Smooth muscle cell (in vitro differentiated cells): ENCODE measurements at regions not wholly inside any gene's neighbourhood (a gene's known extent, or its start where the extent isn't known, plus 50 kb on each side); places are given as distances from the start of the nearest gene placed in this dataset.

Experiments used
- DNase-seq: peaks from one replicate; lab custom pipeline; 2025; ENCODE audit not compliant: unreplicated experiment; lab: John Stamatoyannopoulos, UW
- H2AFZ ChIP-seq: fragments of 200-600 bp; sonication (generic); 2 replicates; pipeline ENCODE4 v1.6.0; 2016; ENCODE audit warnings: antibody characterized with exemption, low read depth, mild to moderate bottlenecking
- H3F3A ChIP-seq: fragments of 200-600 bp; sonication (generic); 2 replicates; pipeline ENCODE4 v1.6.0; 2017; ENCODE audit warnings: antibody characterized with exemption, low read depth
- H3K27ac ChIP-seq: fragments of 200-600 bp; sonication (generic); 2 replicates; pipeline ENCODE4 v1.5.1; 2016; ENCODE audit warnings: low read depth, mild to moderate bottlenecking
- H3K27me3 ChIP-seq: fragments of 200-600 bp; sonication (generic); 2 replicates; pipeline ENCODE4 v1.6.1; 2016; ENCODE audit warnings: low read depth, mild to moderate bottlenecking
- H3K36me3 ChIP-seq: fragments of 200-600 bp; sonication (generic); 2 replicates; pipeline ENCODE4 v1.5.1; 2016; ENCODE audit warnings: low read depth
- H3K4me1 ChIP-seq: fragments of 200-600 bp; sonication (generic); 2 replicates; pipeline ENCODE4 v1.5.1; 2016; ENCODE audit warnings: low read depth
- H3K4me2 ChIP-seq: fragments of 200-600 bp; sonication (generic); 2 replicates; pipeline ENCODE4 v1.6.0; 2016; ENCODE audit warnings: mild to moderate bottlenecking
- H3K4me3 ChIP-seq: fragments of 200-600 bp; sonication (generic); 2 replicates; pipeline ENCODE4 v1.5.1; 2016; ENCODE audit warnings: mild to moderate bottlenecking
- H3K79me2 ChIP-seq: fragments of 200-600 bp; sonication (generic); 2 replicates; pipeline ENCODE4 v1.6.0; 2016; ENCODE audit warnings: low read depth, mild to moderate bottlenecking
- H3K9ac ChIP-seq: fragments of 200-600 bp; sonication (generic); 2 replicates; pipeline ENCODE4 v1.6.0; 2016; ENCODE audit warnings: low read depth
- H3K9me3 ChIP-seq: fragments of 200-600 bp; sonication (generic); replicated peaks from 2 replicates; pipeline ENCODE4 v1.5.1; 2016; ENCODE audit warnings: low read depth
- H4K20me1 ChIP-seq: fragments of 200-600 bp; sonication (generic); 2 replicates; pipeline ENCODE4 v1.6.0; 2016; ENCODE audit warnings: low read depth
- CTCF ChIP-seq: fragments of 200-600 bp; sonication (generic); IDR thresholded peaks from 2 replicates; pipeline ENCODE4 v1.5.1; 2017; ENCODE audit warnings: borderline replicate concordance, mild to moderate bottlenecking, antibody characterized with exemption; ENCODE audit not compliant: insufficient read depth, poor library complexity, severe bottlenecking
- WGBS: methylation state at CpG from one replicate; pipeline ENCODE4 v1.1.7; 2016; ENCODE audit warnings: low lambda C conversion rate; 5-methylcytosine and 5-hydroxymethylcytosine counted together

- H3K4me1 ChIP-seq, result peaks cover 6% of the 10 kb centered on the region
- H3K9me3 ChIP-seq, result no peaks in the 10 kb centered on the region
- H3K9ac ChIP-seq, result no peak overlapping the region
- no peaks in the 10 kb centered on the region for H3K27me3 ChIP-seq
- H3F3A ChIP-seq, result no peaks in the 10 kb centered on the region
- H3K79me2 ChIP-seq, result no peaks in the 10 kb centered on the region
- no peak overlapping the region for H3K4me3 ChIP-seq
- H3K4me2 ChIP-seq, result no peak overlapping the region
- DNase-seq, result no peak
- no peaks in the 10 kb centered on the region for H3K36me3 ChIP-seq
- no peaks in the 10 kb centered on the region for H4K20me1 ChIP-seq
- no peak overlapping the region for H2AFZ ChIP-seq
- no peak for TF ChIP-seq CTCF
- no peak overlapping the region for H3K27ac ChIP-seq
Measured at GRCh38 chr6:23447731-23448130, 678.3 kb upstream of the NRSN1 start.

GRCh38 chr6:23448281-23448680, 677.7 kb upstream of the NRSN1 start:
- no peak for DNase-seq
- 93% methylated on average over 2 of the region's 2 CpGs for WGBS
- peaks cover 6% of the 10 kb centered on the region for H3K4me1 ChIP-seq
- H3K9ac ChIP-seq, result no peak overlapping the region
- TF ChIP-seq CTCF, result no peak
- H3F3A ChIP-seq, result no peaks in the 10 kb centered on the region
- peak overlapping the region; percentile 32 for H2AFZ ChIP-seq
- no peaks in the 10 kb centered on the region for H3K36me3 ChIP-seq
- no peaks in the 10 kb centered on the region for H3K27me3 ChIP-seq
- no peaks in the 10 kb centered on the region for H3K9me3 ChIP-seq
- H3K27ac ChIP-seq, result no peak overlapping the region
- H3K4me3 ChIP-seq, result no peak overlapping the region
- H4K20me1 ChIP-seq, result no peaks in the 10 kb centered on the region
- no peaks in the 10 kb centered on the region for H3K79me2 ChIP-seq
- no peak overlapping the region for H3K4me2 ChIP-seq

DNA sequence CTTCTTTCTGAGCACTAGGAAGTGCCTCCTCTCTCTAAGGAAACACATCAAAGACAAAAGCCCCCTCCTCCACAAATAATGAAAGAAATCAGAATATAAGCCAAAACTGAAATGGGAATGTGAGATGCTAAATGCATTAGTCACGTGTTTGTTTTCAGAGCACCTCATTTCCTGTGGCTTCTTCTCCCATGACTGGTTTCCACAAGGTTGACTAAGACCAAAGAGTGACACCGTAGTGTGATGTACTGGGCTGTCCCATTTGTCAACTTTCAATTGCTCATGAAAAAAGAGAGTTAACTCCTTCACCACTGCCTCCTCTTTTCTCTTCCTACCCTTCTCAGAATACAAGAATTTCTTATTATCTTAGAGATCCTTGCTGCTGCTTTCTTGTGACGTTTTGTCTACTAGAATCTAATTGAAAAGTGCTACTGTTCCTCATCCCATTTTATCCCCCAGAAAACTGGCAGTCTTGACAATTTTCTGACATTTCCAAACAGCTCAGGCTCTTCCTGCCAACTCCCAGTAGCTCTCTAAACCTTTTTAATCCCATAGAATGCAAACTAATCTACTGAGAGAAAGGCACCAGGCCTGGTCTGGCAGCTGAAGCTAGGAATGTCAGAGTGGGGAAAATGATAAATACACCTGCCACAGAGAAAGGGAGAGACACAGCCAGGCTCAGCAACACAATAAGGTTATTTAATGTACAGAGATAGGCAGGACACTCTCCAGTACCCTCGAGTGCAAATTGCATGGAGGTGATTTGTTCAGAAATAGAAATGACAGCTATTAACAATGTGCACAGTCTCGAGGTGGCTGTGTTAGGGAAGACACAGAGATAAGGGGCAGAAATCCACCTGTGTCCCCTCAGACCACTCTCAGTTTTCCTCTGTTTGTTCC, 671.7 kb upstream of the NRSN1 start:
- Histone ChIP-seq H3K79me2 (no peaks in the 10 kb centered on the region), H3K9me3 (no peaks in the 10 kb centered on the region), H3K9ac (no peak overlapping the region), H3K27ac (no peak overlapping the region), H4K20me1 (no peaks in the 10 kb centered on the region), H2AFZ (no peak overlapping the region), H3K4me3 (no peak overlapping the region), H3K4me1 (peaks cover 5% of the 10 kb centered on the region), H3F3A (no peaks in the 10 kb centered on the region), H3K4me2 (no peak overlapping the region), H3K27me3 (no peaks in the 10 kb centered on the region), H3K36me3 (no peaks in the 10 kb centered on the region)
- WGBS, result 58% methylated on average over 5 of the region's 5 CpGs
- no peak for DNase-seq
- no peak for TF ChIP-seq CTCF

GRCh38 chr6:23455754-23456153, 670.3 kb upstream of the NRSN1 start:
- H3K9ac ChIP-seq, result no peak overlapping the region
- H4K20me1 ChIP-seq, result no peaks in the 10 kb centered on the region
- H3F3A ChIP-seq, result no peaks in the 10 kb centered on the region
- H3K79me2 ChIP-seq, result no peaks in the 10 kb centered on the region
- no peak overlapping the region for H3K27ac ChIP-seq
- no peak overlapping the region for H3K4me3 ChIP-seq
- no peaks in the 10 kb centered on the region for H3K36me3 ChIP-seq
- H3K4me1 ChIP-seq, result peaks cover 5% of the 10 kb centered on the region
- H3K4me2 ChIP-seq, result no peak overlapping the region
- H3K27me3 ChIP-seq, result no peaks in the 10 kb centered on the region
- TF ChIP-seq CTCF, result no peak
- H2AFZ ChIP-seq, result no peak overlapping the region
- DNase-seq, result no peak
- H3K9me3 ChIP-seq, result no peaks in the 10 kb centered on the region
- WGBS, result 93% methylated on average over 2 of the region's 2 CpGs
